T-cell (primary cell): ENCODE measurements at regions not wholly inside any gene's neighbourhood (a gene's known extent, or its start where the extent isn't known, plus 50 kb on each side); places are given as distances from the start of the nearest gene placed in this dataset.

Source experiments
- ATAC-seq, 4 experiments: fragments of 200-7000 bp in 3 of 4; fragments of 150-1000 bp in 1 of 4; cut with Tn5 transposase; replicated peaks in 1 of 4; 1 replicate in 3 of 4; 2 replicates in 1 of 4; pipeline ENCODE4 v1.10.0; 2021; ENCODE audit warnings: moderate library complexity in 3 of 4, mild to moderate bottlenecking in 2 of 4, moderate number of reproducible peaks in 1 of 4
- CTCF ChIA-PET, 2 donors: fragments of 300-600 bp; sonication (Branson Sonifier 250); formaldehyde crosslinking; loops; one replicate each; lab custom pipeline; 2022; ENCODE audit warnings: antibody characterized with exemption in 2 of 2; lab: Charles Lee
- POLR2A ChIA-PET, 2 donors: fragments of 300-600 bp; sonication (Branson Sonifier 250); formaldehyde crosslinking; loops; one replicate each; lab custom pipeline; 2022; ENCODE audit warnings: antibody characterized with exemption in 2 of 2; lab: Charles Lee
- DNase-seq, 35 experiments: peaks; one replicate each; pipeline versions ENCODE4 v3.0.0 to v3.0.0-alpha.2; 2013 to 2023
- H3K27ac ChIP-seq: one replicate; pipeline ENCODE4 v1.5.1; 2013; ENCODE audit warnings: low read length
- H3K27me3 ChIP-seq, 2 experiments: replicated peaks in 1 of 2; 1 replicate in 1 of 2; 2 replicates in 1 of 2; pipeline versions ENCODE4 v1.6.1 to v1.7.0; 2013; ENCODE audit warnings: low read length in 1 of 2, mixed read lengths in 1 of 2; ENCODE audit not compliant: control insufficient read depth in 2 of 2, insufficient read depth in 2 of 2; ENCODE audit errors: extremely low read depth in 1 of 2
- H3K36me3 ChIP-seq, 2 donors: 1 replicate in 1 of 2; 2 replicates in 1 of 2; pipeline versions ENCODE4 v1.6.1 to v1.7.0; 2013; ENCODE audit warnings: low read length in 1 of 2; ENCODE audit not compliant: control insufficient read depth in 2 of 2, insufficient read depth in 1 of 2; ENCODE audit errors: extremely low read depth in 1 of 2
- H3K4me1 ChIP-seq, 2 experiments: 1 replicate in 1 of 2; 2 replicates in 1 of 2; pipeline versions ENCODE4 v1.6.1 to v1.7.0; 2013; ENCODE audit warnings: low read length in 2 of 2, mixed read lengths in 1 of 2; ENCODE audit not compliant: insufficient read depth in 2 of 2, control insufficient read depth in 1 of 2; ENCODE audit errors: extremely low read depth in 1 of 2
- H3K4me3 ChIP-seq, 2 donors: 1 replicate in 1 of 2; 2 replicates in 1 of 2; pipeline versions ENCODE4 v1.5.1 to v1.7.0; 2013; ENCODE audit warnings: mild to moderate bottlenecking in 2 of 2, low read length in 1 of 2, moderate library complexity in 1 of 2; ENCODE audit not compliant: control insufficient read depth in 1 of 2; ENCODE audit errors: extremely low read depth in 1 of 2
- H3K9me3 ChIP-seq: 2 replicates; pipeline ENCODE4 v1.7.0; 2013
- H3K27ac Mint-ChIP-seq, 2 donors: one replicate each; pipeline ENCODE4 v1.8.0; 2020 to 2021; ENCODE audit warnings: mild to moderate bottlenecking in 2 of 2, mixed read lengths in 2 of 2
- H3K27me3 Mint-ChIP-seq, 2 donors: one replicate each; pipeline ENCODE4 v1.8.0; 2021 to 2022; ENCODE audit warnings: mixed read lengths in 2 of 2
- H3K36me3 Mint-ChIP-seq: one replicate; pipeline ENCODE4 v1.8.0; 2021; ENCODE audit warnings: mixed read lengths
- H3K4me1 Mint-ChIP-seq, 3 donors: one replicate each; pipeline ENCODE4 v1.8.0; 2020 to 2022; ENCODE audit warnings: mixed read lengths in 3 of 3, mild to moderate bottlenecking in 1 of 3
- H3K4me3 Mint-ChIP-seq, 3 donors: one replicate each; pipeline ENCODE4 v1.8.0; 2020 to 2022; ENCODE audit warnings: mild to moderate bottlenecking in 3 of 3, mixed read lengths in 3 of 3, moderate library complexity in 3 of 3
- H3K9me3 Mint-ChIP-seq, 3 donors: one replicate each; pipeline ENCODE4 v1.8.0; 2020 to 2022; ENCODE audit warnings: mixed read lengths in 3 of 3
- WGBS: methylation state at CpG from one replicate; pipeline ENCODE4 v1.1.5; 2013; ENCODE audit warnings: missing lambda C conversion rate; ENCODE audit not compliant: insufficient coverage; 5-methylcytosine and 5-hydroxymethylcytosine counted together

GRCh38 chr5:123865641-123866040 is 353.7 kb downstream of the CSNK1G3 start:
- Histone ChIP-seq H3K27me3 (no peaks in the 10 kb centered on the region), H3K4me3 (no peak overlapping the region), H3K27ac (no peak overlapping the region), H3K36me3 (no peaks in the 10 kb centered on the region), H3K9me3 (no peaks in the 10 kb centered on the region), H3K4me1 (no peaks in the 10 kb centered on the region)
- Mint-ChIP-seq H3K27me3 (no peaks in the 10 kb centered on the region), H3K4me1 (no peaks in the 10 kb centered on the region), H3K27ac (no peak overlapping the region), H3K4me3 (no peak overlapping the region), H3K36me3 (no peaks in the 10 kb centered on the region), H3K9me3 (peaks cover 0 to 12% (median 5%) of the 10 kb centered on the region in 3 donors)
- ATAC-seq = no peak
- CTCF ChIA-PET = interaction anchor here in 1 of 2 donors (0.5 kb wide), 1 partner anchor 102 kb away, joined by 3 read pairs; no protein-coding TSS in a partner anchor
- POLR2A ChIA-PET = no interaction called here
- no peak for DNase-seq
- WGBS = no CpG with 5 or more reads among the region's 8 CpGs

GRCh38 chr5:123864578-123864977 is 352.6 kb downstream of the CSNK1G3 start:
- no peaks in the 10 kb centered on the region for H3K36me3 ChIP-seq
- H3K4me1 ChIP-seq = no peaks in the 10 kb centered on the region
- Mint-ChIP-seq H3K4me1 (no peaks in the 10 kb centered on the region), H3K36me3 (no peaks in the 10 kb centered on the region), H3K27me3 (no peaks in the 10 kb centered on the region), H3K27ac (no peak overlapping the region), H3K4me3 (no peak overlapping the region), H3K9me3 (peaks cover 0 to 12% (median 5%) of the 10 kb centered on the region in 3 donors)
- no peak overlapping the region for H3K4me3 ChIP-seq
- no peaks in the 10 kb centered on the region for H3K9me3 ChIP-seq
- no CpG with 5 or more reads among the region's 1 CpG for WGBS
- H3K27ac ChIP-seq = no peak overlapping the region
- DNase-seq (no peak), ATAC-seq (no peak)
- CTCF ChIA-PET = no interaction called here
- no peaks in the 10 kb centered on the region for H3K27me3 ChIP-seq
- POLR2A ChIA-PET = no interaction called here

- H3K4me1 ChIP-seq = no peaks in the 10 kb centered on the region
- no peaks in the 10 kb centered on the region for H3K36me3 Mint-ChIP-seq
- no peak overlapping the region for H3K27ac Mint-ChIP-seq
- H3K9me3 Mint-ChIP-seq = peaks cover 2 to 6% (median 4%) of the 10 kb centered on the region in 3 donors
- no peak overlapping the region for H3K4me3 Mint-ChIP-seq
- no peaks in the 10 kb centered on the region for H3K36me3 ChIP-seq
- H3K4me3 ChIP-seq = no peak overlapping the region
- H3K27me3 Mint-ChIP-seq = no peaks in the 10 kb centered on the region
- ChIA-PET CTCF (no interaction called here), POLR2A (no interaction called here)
- no peaks in the 10 kb centered on the region for H3K27me3 ChIP-seq
- no peaks in the 10 kb centered on the region for H3K4me1 Mint-ChIP-seq
- no peak overlapping the region for H3K27ac ChIP-seq
- DNase-seq (no peak), ATAC-seq (no peak)
- no CpG with 5 or more reads among the region's 1 CpG for WGBS
- H3K9me3 ChIP-seq = no peaks in the 10 kb centered on the region
These were observed 347.0 kb downstream of the CSNK1G3 start for GRCh38 chr5:123858938-123859337.

GRCh38 chr5:123856766-123857165 is 344.8 kb downstream of the CSNK1G3 start:
- peaks cover 0 to 3% of the 10 kb centered on the region in 2 donors for H3K27me3 Mint-ChIP-seq
- Histone ChIP-seq H3K9me3 (no peaks in the 10 kb centered on the region), H3K4me1 (no peaks in the 10 kb centered on the region), H3K36me3 (no peaks in the 10 kb centered on the region), H3K4me3 (no peak overlapping the region), H3K27me3 (no peaks in the 10 kb centered on the region), H3K27ac (no peak overlapping the region)
- WGBS = 100% methylated on average over 1 of the region's 1 CpG
- POLR2A ChIA-PET = no interaction called here
- CTCF ChIA-PET = no interaction called here
- H3K9me3 Mint-ChIP-seq = peaks cover 4 to 8% (median 4%) of the 10 kb centered on the region in 3 donors
- ATAC-seq (no peak), DNase-seq (no peak)
- no peak overlapping the region for H3K4me3 Mint-ChIP-seq
- H3K36me3 Mint-ChIP-seq = no peaks in the 10 kb centered on the region
- no peak overlapping the region for H3K27ac Mint-ChIP-seq
- H3K4me1 Mint-ChIP-seq = no peaks in the 10 kb centered on the region

GRCh38 chr5:123855609-123856008 is 343.6 kb downstream of the CSNK1G3 start:
- ChIA-PET POLR2A (no interaction called here), CTCF (no interaction called here)
- ATAC-seq (no peak), DNase-seq (no peak)
- no peaks in the 10 kb centered on the region for H3K9me3 ChIP-seq
- Mint-ChIP-seq H3K4me3 (no peak overlapping the region), H3K4me1 (no peaks in the 10 kb centered on the region), H3K27me3 (peaks cover 0 to 3% of the 10 kb centered on the region in 2 donors), H3K9me3 (peaks cover 7 to 11% (median 8%) of the 10 kb centered on the region in 3 donors), H3K36me3 (no peaks in the 10 kb centered on the region), H3K27ac (no peak overlapping the region)
- H3K27me3 ChIP-seq = no peaks in the 10 kb centered on the region
- no peak overlapping the region for H3K4me3 ChIP-seq
- no peak overlapping the region for H3K27ac ChIP-seq
- H3K4me1 ChIP-seq = no peaks in the 10 kb centered on the region
- no peaks in the 10 kb centered on the region for H3K36me3 ChIP-seq

- CTCF ChIA-PET = no interaction called here
- no peaks in the 10 kb centered on the region for H3K27me3 ChIP-seq
- no peaks in the 10 kb centered on the region for H3K36me3 Mint-ChIP-seq
- no peaks in the 10 kb centered on the region for H3K4me1 ChIP-seq
- H3K9me3 Mint-ChIP-seq = peaks cover 10 to 11% (median 10%) of the 10 kb centered on the region in 3 donors
- POLR2A ChIA-PET = no interaction called here
- 100% methylated on average over 2 of the region's 6 CpGs for WGBS
- no peaks in the 10 kb centered on the region for H3K27me3 Mint-ChIP-seq
- ATAC-seq = no peak
- no peak overlapping the region for H3K27ac ChIP-seq
- DNase-seq = no peak
- no peak overlapping the region for H3K4me3 Mint-ChIP-seq
- H3K9me3 ChIP-seq = no peaks in the 10 kb centered on the region
- H3K4me1 Mint-ChIP-seq = no peaks in the 10 kb centered on the region
- H3K4me3 ChIP-seq = no peak overlapping the region
- H3K36me3 ChIP-seq = no peaks in the 10 kb centered on the region
- no peak overlapping the region for H3K27ac Mint-ChIP-seq
These were observed 333.6 kb downstream of the CSNK1G3 start for GRCh38 chr5:123845356-123846100.
